ENCODE measurements at regions not wholly inside any gene's neighbourhood (a gene's known extent, or its start where the extent isn't known, plus 50 kb on each side); places are given as distances from the start of the nearest gene placed in this dataset.

DNA sequence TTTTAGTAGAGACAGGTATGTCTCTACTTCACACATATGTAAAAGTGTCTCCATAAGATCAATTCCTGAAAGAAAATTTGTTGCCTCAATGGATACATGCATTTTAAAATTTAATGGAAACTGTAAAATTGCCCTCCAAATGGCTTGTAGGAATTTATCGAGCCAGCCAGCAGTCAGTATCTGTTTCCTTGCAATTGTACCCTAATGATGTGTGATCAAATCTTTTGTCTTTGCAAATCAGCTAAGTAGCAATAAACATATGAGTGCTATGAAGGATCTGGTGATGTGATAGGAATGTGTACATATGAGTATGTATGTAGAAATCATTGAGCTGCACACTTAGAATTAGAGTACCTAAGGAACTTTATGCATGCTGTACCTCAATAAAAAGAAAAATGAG lies 253.0 kb downstream of the MAFB start:
- Histone ChIP-seq H3K27ac (no peak overlapping the region), H3K4me1 (no peaks in the 10 kb centered on the region), H3K4me3 (no peak overlapping the region), H3K27me3 (no peaks in the 10 kb centered on the region), H3K36me3 (no peaks in the 10 kb centered on the region), H3K9me3 (no peaks in the 10 kb centered on the region)
- no peak for TF ChIP-seq POLR2A (IDR thresholded peaks at IDR 0.05)
- TF ChIP-seq POLR2AphosphoS5 (IDR thresholded peaks at IDR 0.05) = no peak
- TF ChIP-seq EP300 (IDR thresholded peaks at IDR 0.05) = no peak
- TF ChIP-seq, protein P1, sequence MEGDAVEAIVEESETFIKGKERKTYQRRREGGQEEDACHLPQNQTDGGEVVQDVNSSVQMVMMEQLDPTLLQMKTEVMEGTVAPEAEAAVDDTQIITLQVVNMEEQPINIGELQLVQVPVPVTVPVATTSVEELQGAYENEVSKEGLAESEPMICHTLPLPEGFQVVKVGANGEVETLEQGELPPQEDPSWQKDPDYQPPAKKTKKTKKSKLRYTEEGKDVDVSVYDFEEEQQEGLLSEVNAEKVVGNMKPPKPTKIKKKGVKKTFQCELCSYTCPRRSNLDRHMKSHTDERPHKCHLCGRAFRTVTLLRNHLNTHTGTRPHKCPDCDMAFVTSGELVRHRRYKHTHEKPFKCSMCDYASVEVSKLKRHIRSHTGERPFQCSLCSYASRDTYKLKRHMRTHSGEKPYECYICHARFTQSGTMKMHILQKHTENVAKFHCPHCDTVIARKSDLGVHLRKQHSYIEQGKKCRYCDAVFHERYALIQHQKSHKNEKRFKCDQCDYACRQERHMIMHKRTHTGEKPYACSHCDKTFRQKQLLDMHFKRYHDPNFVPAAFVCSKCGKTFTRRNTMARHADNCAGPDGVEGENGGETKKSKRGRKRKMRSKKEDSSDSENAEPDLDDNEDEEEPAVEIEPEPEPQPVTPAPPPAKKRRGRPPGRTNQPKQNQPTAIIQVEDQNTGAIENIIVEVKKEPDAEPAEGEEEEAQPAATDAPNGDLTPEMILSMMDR (IDR thresholded peaks at IDR 0.05) = no peak
- no peak for DNase-seq
- 86 to 100% (median 95%) methylated on average over 1 of the region's 1 CpG for WGBS, 5 donors
- intact Hi-C loops (cut with DNase I; ENCODE audit: low total_unique reads) = no loop called here

DNA sequence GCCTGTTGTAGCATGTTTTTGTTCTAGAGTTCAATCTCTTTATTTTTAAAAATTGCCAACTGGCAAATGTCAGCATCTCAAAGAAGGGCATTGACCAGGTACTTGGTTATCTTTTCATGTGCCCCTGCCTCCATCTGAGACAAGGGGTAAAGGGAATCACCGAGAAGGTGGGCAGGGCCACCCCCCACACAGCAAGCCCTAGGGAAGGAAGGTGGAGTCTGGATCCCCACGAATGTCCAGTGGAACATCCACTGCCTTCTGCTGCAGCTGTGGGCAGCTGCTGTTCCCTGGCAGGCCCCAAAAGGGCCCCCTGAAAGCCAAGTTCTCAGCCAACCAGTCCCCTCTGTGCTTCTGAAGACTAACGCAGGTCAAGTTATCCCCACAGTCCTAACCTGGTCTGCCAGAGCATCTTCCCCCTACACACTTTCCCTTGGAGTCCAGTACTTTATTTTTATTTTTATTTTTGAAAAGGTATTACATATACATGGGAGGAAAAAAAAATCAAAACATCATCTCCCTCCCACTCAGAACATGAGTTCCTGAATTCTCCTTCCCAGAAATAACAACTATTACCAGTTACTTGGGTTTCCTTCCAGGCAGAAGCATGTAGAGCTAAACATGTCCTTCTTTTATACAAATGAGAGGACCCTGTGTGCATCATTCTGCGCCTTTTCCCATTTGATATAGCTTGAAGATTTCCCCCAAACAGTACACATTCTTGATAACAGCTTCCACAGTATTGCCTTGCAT lies 253.7 kb downstream of the MAFB start:
- DNase-seq = no peak
- Histone ChIP-seq H3K36me3 (no peaks in the 10 kb centered on the region), H3K27me3 (no peaks in the 10 kb centered on the region), H3K4me1 (no peaks in the 10 kb centered on the region), H3K9me3 (no peaks in the 10 kb centered on the region), H3K27ac (no peak overlapping the region), H3K4me3 (no peak overlapping the region)
- WGBS, 5 donors = 74 to 83% (median 76%) methylated on average over 4 of the region's 4 CpGs
- no peak for TF ChIP-seq POLR2AphosphoS5 (IDR thresholded peaks at IDR 0.05)
- TF ChIP-seq, protein P1 (IDR thresholded peaks at IDR 0.05) = no peak
- no peak for TF ChIP-seq POLR2A (IDR thresholded peaks at IDR 0.05)
- TF ChIP-seq EP300 (IDR thresholded peaks at IDR 0.05) = no peak
- intact Hi-C loops (cut with DNase I; ENCODE audit: low total_unique reads) = no loop called here

DNA sequence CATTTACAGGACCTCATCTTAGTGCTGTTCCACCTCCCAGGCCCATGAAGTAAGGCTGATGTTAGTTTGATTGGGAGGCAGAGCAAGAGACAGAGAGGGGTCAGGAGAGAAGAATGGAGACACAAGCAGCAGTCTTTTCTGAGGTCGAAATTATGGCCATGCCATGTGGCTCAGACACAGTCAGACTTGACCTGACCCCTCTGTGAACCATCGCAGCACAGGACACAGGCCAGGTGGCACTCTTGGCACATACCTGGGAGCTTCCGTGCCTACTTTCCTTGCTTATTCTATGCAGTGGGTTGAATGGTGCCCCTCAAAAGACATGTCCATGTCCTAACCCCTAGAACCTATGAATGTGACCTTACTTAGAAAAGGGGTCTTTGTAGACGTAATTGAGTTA lies 254.9 kb downstream of the MAFB start:
- intact Hi-C loops (cut with DNase I; ENCODE audit: low total_unique reads) = no loop called here
- no peaks in the 10 kb centered on the region for H3K4me1 ChIP-seq
- WGBS, 5 donors = 73 to 79% (median 78%) methylated on average over 4 of the region's 4 CpGs
- no peak for DNase-seq
- no peaks in the 10 kb centered on the region for H3K36me3 ChIP-seq
- TF ChIP-seq EP300 (IDR thresholded peaks at IDR 0.05) = no peak
- TF ChIP-seq, protein P1 (IDR thresholded peaks at IDR 0.05) = no peak
- TF ChIP-seq POLR2A (IDR thresholded peaks at IDR 0.05) = no peak
- TF ChIP-seq POLR2AphosphoS5 (IDR thresholded peaks at IDR 0.05) = no peak
- H3K4me3 ChIP-seq = no peak overlapping the region
- no peaks in the 10 kb centered on the region for H3K27me3 ChIP-seq
- H3K9me3 ChIP-seq = no peaks in the 10 kb centered on the region
- no peak overlapping the region for H3K27ac ChIP-seq

DNA sequence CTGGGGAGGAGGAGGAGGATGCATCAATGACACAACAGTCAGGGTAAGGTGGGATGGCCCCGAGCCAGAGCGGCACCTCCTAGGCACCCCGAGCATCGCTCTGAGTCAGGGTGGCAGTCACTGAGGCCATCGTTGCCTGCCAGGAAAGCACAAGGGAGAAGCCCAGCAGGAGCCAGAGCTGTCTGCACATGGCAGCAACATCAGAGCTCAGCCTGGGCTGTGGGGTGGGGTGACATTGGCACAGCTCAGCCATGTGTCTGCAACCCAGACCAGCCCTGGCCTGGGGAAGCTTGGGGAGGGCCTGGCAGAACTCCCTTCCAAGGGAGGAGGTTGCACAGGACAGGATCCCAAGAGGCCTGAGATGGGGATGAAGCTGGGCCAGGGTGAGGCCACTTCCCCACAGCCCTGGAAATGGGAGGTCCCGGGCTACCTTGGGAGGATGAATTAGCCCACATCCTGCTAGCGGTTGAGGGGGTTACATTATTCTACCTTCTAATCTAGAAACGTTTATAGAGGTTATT lies 255.6 kb downstream of the MAFB start:
- no peaks in the 10 kb centered on the region for H3K36me3 ChIP-seq
- H3K27ac ChIP-seq = no peak overlapping the region
- H3K27me3 ChIP-seq = no peaks in the 10 kb centered on the region
- no peak overlapping the region for H3K4me3 ChIP-seq
- TF ChIP-seq, protein P1 (IDR thresholded peaks at IDR 0.05) = no peak
- TF ChIP-seq POLR2AphosphoS5 (IDR thresholded peaks at IDR 0.05) (no peak), EP300 (IDR thresholded peaks at IDR 0.05) (no peak), POLR2A (IDR thresholded peaks at IDR 0.05) (no peak)
- DNase-seq = no peak
- intact Hi-C loops (cut with DNase I; ENCODE audit: low total_unique reads) = no loop called here
- H3K4me1 ChIP-seq = no peaks in the 10 kb centered on the region
- WGBS, 5 donors = 77 to 85% (median 78%) methylated on average over 8 of the region's 8 CpGs
- no peaks in the 10 kb centered on the region for H3K9me3 ChIP-seq

Measured in stomach (tissue), 8 donors.